HG02852 (cell line): ENCODE measurements at regions not wholly inside any gene's neighbourhood (a gene's known extent, or its start where the extent isn't known, plus 50 kb on each side); places are given as distances from the start of the nearest gene placed in this dataset.
"Not testable (repeated sequence)": the region's sequence is repeated elsewhere in the genome, so short reads cannot be mapped to it uniquely, and the experiment has no call there.

Source experiments
- ATAC-seq: cut with Tn5 transposase; IDR thresholded peaks from one replicate; pipeline ENCODE4 v1.9.1; 2021; ENCODE audit warnings: mild to moderate bottlenecking, moderate library complexity; ENCODE audit not compliant: unreplicated experiment

- ATAC-seq = no peak
Observed at GRCh38 chr14:58751788-58752187, 114.0 kb downstream of the DACT1 start.

GRCh38 chr14:58752289-58752688 is 114.5 kb downstream of the DACT1 start:
- no peak for ATAC-seq

- ATAC-seq = no peak
Observed at GRCh38 chr14:58752771-58753201, 115.0 kb downstream of the DACT1 start.

- no peak for ATAC-seq
Observed at GRCh38 chr14:58755031-58755925, 117.5 kb downstream of the DACT1 start.

- ATAC-seq = no peak
Observed at GRCh38 chr14:58760121-58760520, 122.4 kb downstream of the DACT1 start.

- no peak for ATAC-seq
Observed at GRCh38 chr14:58762629-58763028, 124.9 kb downstream of the DACT1 start.

GRCh38 chr14:58763210-58763609 is 125.4 kb downstream of the DACT1 start:
- no peak for ATAC-seq

GRCh38 chr14:58765418-58765831 is 127.7 kb downstream of the DACT1 start:
- ATAC-seq = no peak

GRCh38 chr14:58765843-58766242 is 128.1 kb downstream of the DACT1 start:
- ATAC-seq = no peak

GRCh38 chr14:58769011-58769643 is 131.4 kb downstream of the DACT1 start:
- ATAC-seq = no peak

GRCh38 chr14:58769771-58770170 is 132.0 kb downstream of the DACT1 start:
- ATAC-seq = no peak

GRCh38 chr14:58770491-58770982 is 132.8 kb downstream of the DACT1 start:
- ATAC-seq = no peak

- no peak for ATAC-seq
Observed at GRCh38 chr14:58771016-58771415, 133.3 kb downstream of the DACT1 start.

- no peak for ATAC-seq
Observed at GRCh38 chr14:58772116-58772515, 134.4 kb downstream of the DACT1 start.

- ATAC-seq = no peak
Observed at GRCh38 chr14:58772794-58773620, 135.2 kb downstream of the DACT1 start.

GRCh38 chr14:58774531-58774930 is 136.8 kb downstream of the DACT1 start:
- ATAC-seq = no peak

GRCh38 chr14:58775130-58775529 is 137.4 kb downstream of the DACT1 start:
- not testable (repeated sequence) for ATAC-seq

GRCh38 chr14:58776516-58776915 is 138.8 kb downstream of the DACT1 start:
- no peak for ATAC-seq

GRCh38 chr14:58777541-58777979 is 139.8 kb downstream of the DACT1 start:
- ATAC-seq = no peak

- ATAC-seq = no peak
Observed at GRCh38 chr14:58778202-58778601, 140.4 kb downstream of the DACT1 start.

GRCh38 chr14:58779376-58779775 is 141.6 kb downstream of the DACT1 start:
- no peak for ATAC-seq
